ENCODE measurements at regions not wholly inside any gene's neighbourhood (a gene's known extent, or its start where the extent isn't known, plus 50 kb on each side); places are given as distances from the start of the nearest gene placed in this dataset.

- no peak for DNase-seq (ENCODE audit: low read depth in 4 of 4, low spot score in 1 of 4)
These were observed 95.3 kb upstream of the PARP11 start for GRCh38 chr12:3968523-3968922.

GRCh38 chr12:3967556-3968160, 94.5 kb upstream of the PARP11 start:
- no peak for DNase-seq (ENCODE audit: low read depth in 4 of 4, low spot score in 1 of 4)

- DNase-seq (ENCODE audit: low read depth in 4 of 4, low spot score in 1 of 4) = no peak
These were observed 93.2 kb upstream of the PARP11 start for GRCh38 chr12:3966376-3966775.

DNA sequence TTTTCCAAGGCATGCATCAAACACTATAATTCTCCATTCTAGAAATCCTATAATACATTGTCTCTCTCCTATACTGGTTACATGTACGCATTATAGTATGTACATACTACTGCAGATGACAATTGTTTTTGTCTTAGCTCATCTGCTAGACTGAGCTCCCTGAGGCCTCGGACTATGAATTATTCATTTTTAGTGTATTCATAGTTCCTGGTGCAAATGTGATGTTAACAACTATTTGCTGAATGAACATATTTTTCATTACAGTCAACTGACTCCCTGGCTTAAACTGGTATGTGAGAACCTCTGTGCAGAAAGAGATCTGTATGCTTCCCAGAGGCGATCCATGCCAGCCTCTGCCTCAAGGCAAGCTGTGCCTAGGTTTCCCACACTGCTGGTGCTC, 91.8 kb upstream of the PARP11 start:
- DNase-seq (ENCODE audit: low read depth in 4 of 4, low spot score in 1 of 4) = no peak

GRCh38 chr12:3964439-3964838, 91.2 kb upstream of the PARP11 start:
- DNase-seq (ENCODE audit: low read depth in 4 of 4, low spot score in 1 of 4) = no peak

GRCh38 chr12:3962631-3963483, 89.7 kb upstream of the PARP11 start:
- DNase-seq (ENCODE audit: low read depth in 4 of 4, low spot score in 1 of 4) = peak in 2 of 4 experiments; percentile 13 to 20

GRCh38 chr12:3961591-3961990, 88.4 kb upstream of the PARP11 start:
- no peak for DNase-seq (ENCODE audit: low read depth in 4 of 4, low spot score in 1 of 4)

- DNase-seq (ENCODE audit: low read depth in 4 of 4, low spot score in 1 of 4) = no peak
These were observed 86.8 kb upstream of the PARP11 start for GRCh38 chr12:3959799-3960560.

DNA sequence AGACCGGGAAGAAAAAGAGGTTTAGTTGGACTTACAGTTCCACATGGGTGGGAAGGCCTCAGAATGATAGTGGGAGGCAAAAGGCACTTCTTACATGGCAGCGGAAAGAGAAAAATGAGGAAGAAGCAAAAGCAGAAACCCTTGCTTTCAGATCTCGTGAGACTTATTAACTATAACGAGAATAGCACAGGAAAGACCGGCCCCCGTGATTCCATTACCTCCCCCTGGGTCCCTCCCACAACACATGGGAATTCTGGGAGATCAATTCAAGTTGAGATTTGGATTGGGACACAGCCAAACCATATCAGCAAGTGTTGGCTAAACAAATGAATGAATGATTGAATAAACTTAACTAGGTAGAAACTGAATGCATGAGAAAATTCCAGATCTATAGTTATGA, 85.3 kb upstream of the PARP11 start:
- DNase-seq (ENCODE audit: low read depth in 4 of 4, low spot score in 1 of 4) = no peak

DNA sequence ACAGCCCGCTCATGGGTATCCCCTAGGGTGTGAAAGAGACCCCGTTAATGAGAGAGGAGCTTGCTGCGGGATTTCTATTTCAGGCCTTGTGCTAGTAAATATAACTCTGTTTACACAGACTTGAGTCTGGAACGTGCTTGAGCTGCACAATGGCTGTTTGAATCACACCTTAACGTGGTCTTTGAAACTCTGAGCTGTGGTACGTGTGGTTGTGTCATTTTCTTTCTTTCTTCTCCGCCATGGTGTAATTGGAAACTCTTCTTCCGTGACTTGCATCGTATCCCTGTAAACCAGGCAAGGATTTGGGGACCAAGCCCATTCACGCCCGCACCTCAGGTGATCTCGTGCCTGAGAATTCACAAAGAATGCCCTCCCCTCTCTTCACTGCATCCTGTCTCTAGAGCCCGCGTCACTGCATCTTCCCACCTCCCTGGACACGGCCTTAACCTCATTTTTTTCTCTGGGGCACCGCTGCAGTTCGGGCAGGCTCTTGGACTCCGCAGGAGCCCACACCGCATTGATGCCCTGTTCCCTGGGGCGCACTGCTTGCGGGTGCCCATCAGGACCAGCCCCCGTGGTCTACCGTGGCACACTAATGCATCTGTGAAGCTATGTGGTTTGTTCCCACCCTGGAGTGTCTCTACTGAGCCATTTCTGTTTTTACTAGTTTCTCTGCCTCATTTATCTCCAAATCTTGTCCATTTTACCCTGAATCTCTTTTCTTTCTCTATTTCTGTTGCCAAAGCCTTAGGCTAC, 78.4 kb upstream of the PARP11 start:
- no peak for DNase-seq (ENCODE audit: low read depth in 4 of 4, low spot score in 1 of 4)

GRCh38 chr12:3950714-3951320, 77.6 kb upstream of the PARP11 start:
- no peak for DNase-seq (ENCODE audit: low read depth in 4 of 4, low spot score in 1 of 4)

- no peak for DNase-seq (ENCODE audit: low read depth in 4 of 4, low spot score in 1 of 4)
These were observed 74.6 kb upstream of the PARP11 start for GRCh38 chr12:3947781-3948180.

DNA sequence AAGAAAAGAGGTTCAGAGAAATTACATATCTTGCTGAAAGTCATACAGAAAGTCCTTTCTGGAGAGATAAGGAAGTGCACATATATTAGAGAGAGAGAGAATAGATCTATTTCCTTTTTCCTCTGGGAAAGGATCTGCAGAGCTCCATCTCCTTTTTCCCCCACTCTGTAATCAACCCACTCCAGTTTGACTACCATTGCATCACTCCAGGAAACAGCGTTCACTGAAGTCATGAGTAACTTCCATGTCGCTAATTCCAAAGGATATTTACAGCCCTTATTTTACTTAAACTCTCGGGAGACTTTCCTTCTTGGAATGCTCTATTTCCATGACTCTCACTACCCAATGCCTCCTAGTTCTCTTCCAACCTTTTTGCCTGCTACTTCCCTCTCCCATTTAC, 72.5 kb upstream of the PARP11 start:
- DNase-seq (ENCODE audit: low read depth in 4 of 4, low spot score in 1 of 4) = no peak

GRCh38 chr12:3944620-3945019, 71.4 kb upstream of the PARP11 start:
- no peak for DNase-seq (ENCODE audit: low read depth in 4 of 4, low spot score in 1 of 4)

GRCh38 chr12:3938042-3938544, 64.9 kb upstream of the PARP11 start:
- DNase-seq (ENCODE audit: low read depth in 4 of 4, low spot score in 1 of 4) = no peak

- DNase-seq (ENCODE audit: low read depth in 4 of 4, low spot score in 1 of 4) = no peak
These were observed 61.9 kb upstream of the PARP11 start for GRCh38 chr12:3935078-3935477.

- DNase-seq (ENCODE audit: low read depth in 4 of 4, low spot score in 1 of 4) = no peak
These were observed 60.6 kb upstream of the PARP11 start for GRCh38 chr12:3933819-3934192.

DNA sequence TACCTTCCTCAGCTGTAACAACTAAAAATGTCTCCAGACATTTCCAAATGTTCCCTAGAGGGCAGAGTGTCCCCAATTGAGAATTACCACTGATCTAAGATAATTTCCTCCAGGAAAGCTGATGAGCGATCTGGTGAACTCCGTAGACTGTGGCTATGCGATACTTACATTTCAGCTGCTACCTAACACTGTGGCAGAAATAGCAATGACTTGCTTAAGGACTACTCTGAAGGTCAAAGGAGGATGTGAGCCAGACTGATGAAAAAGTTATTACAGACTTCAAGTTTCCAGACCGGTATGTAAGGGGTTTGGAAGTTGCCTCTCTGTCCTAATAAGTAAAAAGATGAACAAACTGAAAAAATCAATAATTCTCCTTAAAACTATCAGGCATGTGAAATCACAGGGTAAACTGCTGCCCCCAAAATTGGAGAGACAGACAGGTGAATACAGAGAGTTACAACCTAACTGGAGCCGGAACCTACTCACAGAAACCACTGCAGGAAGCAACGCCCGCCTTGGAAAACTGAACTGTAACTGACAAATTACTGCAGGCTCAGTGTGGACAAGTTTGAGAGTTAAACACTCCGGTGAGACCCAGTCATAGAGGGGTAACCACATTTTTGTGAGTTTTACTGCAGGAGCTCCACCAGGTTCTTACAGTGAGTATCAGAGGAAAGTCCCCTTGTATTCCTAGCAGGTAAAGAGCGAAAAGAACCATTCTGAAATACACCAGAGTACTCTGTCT, 60.0 kb upstream of the PARP11 start:
- DNase-seq (ENCODE audit: low read depth in 4 of 4, low spot score in 1 of 4) = peak in 1 of 4 experiments; percentile 2

GRCh38 chr12:3931776-3932175, 58.6 kb upstream of the PARP11 start:
- DNase-seq (ENCODE audit: low read depth in 4 of 4, low spot score in 1 of 4) = no peak

DNA sequence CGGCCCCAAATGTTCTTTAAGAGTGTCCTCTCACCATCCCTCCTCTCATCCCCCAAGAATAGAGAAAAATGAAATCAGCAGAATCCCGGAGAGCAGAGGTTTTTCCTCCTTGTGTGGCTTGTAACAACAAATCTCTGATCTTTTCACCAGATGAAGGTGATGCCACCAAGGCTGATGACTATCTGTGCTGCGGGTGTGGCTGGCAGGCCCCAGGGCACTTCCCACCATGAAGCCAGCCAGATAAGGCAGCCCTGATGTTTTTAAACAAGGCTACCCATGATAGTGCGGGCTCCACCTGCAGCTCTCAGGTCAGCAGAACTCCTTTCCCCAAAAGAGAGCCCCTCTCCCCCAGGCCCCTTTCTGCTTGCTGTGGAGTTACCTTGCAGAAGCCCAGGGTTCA, 58.0 kb upstream of the PARP11 start:
- no peak for DNase-seq (ENCODE audit: low read depth in 4 of 4, low spot score in 1 of 4)

Measured in stimulated activated CD4-positive, alpha-beta T cell treated with anti-CD3 and anti-CD28 coated beads, Interleukin-1b, Interleukin-23, amount 100 ng/mL, for 24 hours (primary cell).